Stimulated activated effector memory CD8-positive, alpha-beta T cell treated with anti-CD3 and anti-CD28 coated beads, Interleukin-12 subunit alpha, Interleukin-12 subunit beta, amount 100 ng/mL, for 72 hours (primary cell): ENCODE measurements at regions not wholly inside any gene's neighbourhood (a gene's known extent, or its start where the extent isn't known, plus 50 kb on each side); places are given as distances from the start of the nearest gene placed in this dataset.

Experiments
- ATAC-seq: fragments of 150-1000 bp; cut with Tn5 transposase; 2 replicates; pipeline ENCODE4 v1.10.0; 2021
- DNase-seq, 2 donors: peaks; one replicate each; pipeline ENCODE4 v3.0.0; 2021 to 2022; ENCODE audit warnings: low spot score in 2 of 2
- H3K27ac Mint-ChIP-seq: one replicate; pipeline ENCODE4 v1.8.0; 2022; ENCODE audit warnings: mild to moderate bottlenecking, mixed read lengths
- H3K36me3 Mint-ChIP-seq: one replicate; pipeline ENCODE4 v1.8.0; 2022; ENCODE audit warnings: mild to moderate bottlenecking, mixed read lengths
- H3K4me1 Mint-ChIP-seq: one replicate; pipeline ENCODE4 v1.8.0; 2022; ENCODE audit warnings: mixed read lengths
- H3K4me3 Mint-ChIP-seq: one replicate; pipeline ENCODE4 v1.8.0; 2022; ENCODE audit warnings: mild to moderate bottlenecking, mixed read lengths
- H3K9me3 Mint-ChIP-seq: one replicate; pipeline ENCODE4 v1.8.0; 2022; ENCODE audit warnings: mixed read lengths

GRCh38 chr1:82226186-82226505 lies 425.4 kb downstream of the ADGRL2 start:
- ATAC-seq (no peak), DNase-seq (no peak)
- H3K4me1 Mint-ChIP-seq = no peaks in the 10 kb centered on the region
- H3K36me3 Mint-ChIP-seq = no peaks in the 10 kb centered on the region
- H3K4me3 Mint-ChIP-seq = no peak overlapping the region
- H3K9me3 Mint-ChIP-seq = peaks cover 16% of the 10 kb centered on the region
- H3K27ac Mint-ChIP-seq = no peak overlapping the region

DNA sequence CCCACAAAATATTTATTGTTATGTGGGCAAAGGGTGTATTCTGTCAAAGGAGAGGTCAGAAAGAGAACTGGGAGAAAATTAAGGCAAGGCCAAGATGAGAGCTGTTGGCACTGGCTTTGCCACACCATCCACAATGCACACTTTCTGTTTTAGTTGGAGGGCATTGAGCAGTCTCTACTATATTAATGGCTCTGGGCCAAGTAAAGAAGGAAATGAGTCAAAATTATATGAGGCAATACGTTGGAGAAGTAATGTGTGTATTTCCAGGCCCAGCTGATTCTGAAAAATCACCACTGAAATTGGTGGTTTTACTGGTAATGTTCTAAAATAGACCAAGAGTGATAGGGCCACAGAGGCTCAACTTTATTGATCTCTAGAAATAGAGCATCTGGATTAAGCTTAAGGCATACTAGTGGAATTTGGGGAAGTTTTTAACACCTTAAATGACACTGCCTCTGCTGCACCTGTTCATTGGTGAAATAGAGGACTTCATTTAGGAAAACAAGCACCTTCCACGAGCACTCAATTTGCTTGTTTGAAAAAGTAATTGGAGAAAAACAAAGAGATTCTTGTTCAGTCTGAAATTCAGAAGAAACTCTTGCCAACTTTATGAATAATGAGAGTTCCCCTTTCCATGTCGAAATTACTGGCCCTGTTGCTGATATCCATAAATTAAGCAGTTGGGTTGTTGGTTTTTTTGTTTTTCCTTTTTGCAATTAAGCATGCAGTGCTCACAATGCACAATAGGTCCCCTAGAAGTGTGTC lies 424.9 kb downstream of the ADGRL2 start:
- peaks cover 16% of the 10 kb centered on the region for H3K9me3 Mint-ChIP-seq
- ATAC-seq (no peak), DNase-seq (no peak)
- no peaks in the 10 kb centered on the region for H3K4me1 Mint-ChIP-seq
- no peak overlapping the region for H3K4me3 Mint-ChIP-seq
- no peaks in the 10 kb centered on the region for H3K36me3 Mint-ChIP-seq
- no peak overlapping the region for H3K27ac Mint-ChIP-seq

GRCh38 chr1:82223091-82223490 lies 422.4 kb downstream of the ADGRL2 start:
- Mint-ChIP-seq H3K9me3 (peaks cover 12% of the 10 kb centered on the region), H3K4me3 (no peak overlapping the region), H3K27ac (no peak overlapping the region), H3K36me3 (no peaks in the 10 kb centered on the region), H3K4me1 (no peaks in the 10 kb centered on the region)
- DNase-seq = no peak
- no peak for ATAC-seq

DNA sequence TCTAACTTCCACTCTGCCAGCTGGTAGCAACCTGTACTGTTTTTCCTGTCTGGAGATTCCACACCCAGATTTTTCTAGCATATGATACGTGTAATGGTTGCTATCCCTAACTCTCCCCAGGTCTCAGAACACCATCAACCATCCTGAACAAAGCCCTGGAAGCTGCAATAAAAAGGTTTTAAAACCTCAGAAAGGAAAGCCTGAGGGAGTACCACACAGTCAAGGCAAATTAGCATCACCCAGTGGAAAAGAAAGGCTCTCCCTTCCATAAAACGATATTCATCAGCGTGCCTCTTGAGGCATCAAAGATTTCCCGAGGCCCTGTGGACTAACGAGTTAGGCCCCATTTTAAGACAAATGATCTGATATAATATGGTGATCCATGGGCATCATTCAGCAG lies 421.0 kb downstream of the ADGRL2 start:
- no peak overlapping the region for H3K27ac Mint-ChIP-seq
- H3K4me1 Mint-ChIP-seq = no peaks in the 10 kb centered on the region
- H3K4me3 Mint-ChIP-seq = no peak overlapping the region
- H3K9me3 Mint-ChIP-seq = peaks cover 9% of the 10 kb centered on the region
- no peak for ATAC-seq
- H3K36me3 Mint-ChIP-seq = no peaks in the 10 kb centered on the region
- DNase-seq = no peak

DNA sequence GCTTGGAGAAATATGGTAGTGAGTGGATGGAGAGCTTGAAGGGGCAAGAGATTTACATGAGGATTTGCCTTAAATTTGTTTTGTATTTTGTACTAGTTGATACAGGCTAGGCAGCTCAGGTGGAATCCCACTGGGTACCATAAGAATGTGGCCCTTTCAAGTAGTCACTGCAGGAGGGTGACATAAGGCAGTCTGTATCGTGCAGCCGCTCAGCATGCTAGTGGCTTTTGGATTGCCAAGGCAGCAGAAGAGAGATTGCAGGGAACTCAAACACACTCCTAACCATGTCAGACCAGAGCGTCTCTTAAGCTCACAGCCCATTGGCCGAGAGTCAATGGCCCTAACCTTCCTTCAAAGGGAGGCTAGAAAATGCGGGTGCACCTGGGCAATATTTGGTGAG lies 420.0 kb downstream of the ADGRL2 start:
- no peak for DNase-seq
- Mint-ChIP-seq H3K4me3 (no peak overlapping the region), H3K4me1 (no peaks in the 10 kb centered on the region), H3K9me3 (peaks cover 9% of the 10 kb centered on the region), H3K36me3 (no peaks in the 10 kb centered on the region), H3K27ac (no peak overlapping the region)
- ATAC-seq = no peak

DNA sequence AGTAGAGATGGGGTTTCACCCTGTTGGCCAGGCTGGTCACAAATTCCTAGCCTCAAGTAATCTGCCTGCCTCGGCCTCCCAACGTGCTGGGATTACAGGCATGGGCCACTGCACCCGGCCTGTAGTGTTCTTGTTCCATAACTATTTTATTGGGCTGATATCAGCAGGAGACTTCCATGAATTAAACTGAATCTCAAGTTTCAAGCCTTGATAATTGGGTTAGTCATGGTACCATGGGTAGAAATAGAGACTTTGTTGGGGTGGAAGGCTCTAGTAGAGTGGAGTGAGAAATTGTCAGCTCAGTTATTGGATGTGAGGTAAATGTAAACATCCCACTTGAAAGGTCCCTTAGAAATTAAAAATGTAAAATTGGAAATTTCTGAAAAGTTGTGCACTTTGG lies 419.1 kb downstream of the ADGRL2 start:
- ATAC-seq (no peak), DNase-seq (no peak)
- peaks cover 13% of the 10 kb centered on the region for H3K9me3 Mint-ChIP-seq
- H3K4me3 Mint-ChIP-seq = no peak overlapping the region
- no peaks in the 10 kb centered on the region for H3K4me1 Mint-ChIP-seq
- H3K36me3 Mint-ChIP-seq = no peaks in the 10 kb centered on the region
- H3K27ac Mint-ChIP-seq = no peak overlapping the region

GRCh38 chr1:82218846-82219245 lies 418.1 kb downstream of the ADGRL2 start:
- peaks cover 18% of the 10 kb centered on the region for H3K9me3 Mint-ChIP-seq
- no peaks in the 10 kb centered on the region for H3K36me3 Mint-ChIP-seq
- no peaks in the 10 kb centered on the region for H3K4me1 Mint-ChIP-seq
- DNase-seq (no peak), ATAC-seq (no peak)
- no peak overlapping the region for H3K4me3 Mint-ChIP-seq
- H3K27ac Mint-ChIP-seq = no peak overlapping the region

DNA sequence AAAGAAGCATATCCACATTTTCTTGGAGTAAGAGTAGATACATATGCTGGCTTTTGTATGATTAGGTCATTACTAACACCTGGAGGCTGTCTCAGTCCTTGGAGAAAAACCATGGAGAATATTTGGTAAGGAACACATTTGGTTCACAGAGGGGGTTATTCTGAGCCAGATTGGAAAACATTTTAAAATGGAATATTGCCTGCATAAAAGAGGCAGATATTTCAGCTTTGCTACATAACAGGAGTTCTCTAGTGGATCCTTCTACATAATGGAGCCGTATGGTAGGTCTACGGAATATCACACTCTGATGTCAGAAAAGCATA lies 415.1 kb downstream of the ADGRL2 start:
- Mint-ChIP-seq H3K4me3 (no peak overlapping the region), H3K9me3 (peaks cover 17% of the 10 kb centered on the region), H3K36me3 (no peaks in the 10 kb centered on the region), H3K4me1 (no peaks in the 10 kb centered on the region), H3K27ac (no peak overlapping the region)
- ATAC-seq (no peak), DNase-seq (no peak)

GRCh38 chr1:82215056-82215852 lies 414.5 kb downstream of the ADGRL2 start:
- ATAC-seq (no peak), DNase-seq (no peak)
- H3K36me3 Mint-ChIP-seq = no peaks in the 10 kb centered on the region
- H3K27ac Mint-ChIP-seq = no peak overlapping the region
- H3K4me3 Mint-ChIP-seq = no peak overlapping the region
- H3K4me1 Mint-ChIP-seq = no peaks in the 10 kb centered on the region
- H3K9me3 Mint-ChIP-seq = peaks cover 13% of the 10 kb centered on the region

- H3K4me3 Mint-ChIP-seq = no peak overlapping the region
- H3K9me3 Mint-ChIP-seq = peaks cover 13% of the 10 kb centered on the region
- H3K4me1 Mint-ChIP-seq = no peaks in the 10 kb centered on the region
- H3K36me3 Mint-ChIP-seq = no peaks in the 10 kb centered on the region
- no peak for ATAC-seq
- DNase-seq = no peak
- no peak overlapping the region for H3K27ac Mint-ChIP-seq
These were observed 413.9 kb downstream of the ADGRL2 start for GRCh38 chr1:82214606-82215005.

DNA sequence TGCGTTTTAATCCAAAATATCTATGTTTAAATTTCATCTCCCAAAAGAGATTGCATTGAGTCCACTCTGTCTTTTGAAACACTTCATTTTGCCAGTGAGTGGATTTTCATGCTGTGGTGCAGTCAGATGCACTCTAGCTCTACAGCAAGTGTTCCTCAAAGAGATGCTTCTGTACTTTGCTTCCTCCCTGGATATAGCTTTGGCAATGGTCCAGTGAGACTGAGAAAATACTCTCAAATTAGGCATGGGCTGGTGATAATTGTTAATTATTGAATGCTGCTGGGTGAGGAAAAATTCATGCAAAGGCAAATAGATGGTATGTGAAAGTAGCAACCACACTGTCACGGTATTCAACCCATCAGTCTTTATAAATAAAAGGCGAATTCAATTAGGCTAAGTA lies 396.9 kb downstream of the ADGRL2 start:
- Mint-ChIP-seq H3K36me3 (no peaks in the 10 kb centered on the region), H3K27ac (no peak overlapping the region), H3K4me1 (no peaks in the 10 kb centered on the region), H3K4me3 (no peak overlapping the region), H3K9me3 (peaks cover 6% of the 10 kb centered on the region)
- DNase-seq = no peak
- no peak for ATAC-seq

DNA sequence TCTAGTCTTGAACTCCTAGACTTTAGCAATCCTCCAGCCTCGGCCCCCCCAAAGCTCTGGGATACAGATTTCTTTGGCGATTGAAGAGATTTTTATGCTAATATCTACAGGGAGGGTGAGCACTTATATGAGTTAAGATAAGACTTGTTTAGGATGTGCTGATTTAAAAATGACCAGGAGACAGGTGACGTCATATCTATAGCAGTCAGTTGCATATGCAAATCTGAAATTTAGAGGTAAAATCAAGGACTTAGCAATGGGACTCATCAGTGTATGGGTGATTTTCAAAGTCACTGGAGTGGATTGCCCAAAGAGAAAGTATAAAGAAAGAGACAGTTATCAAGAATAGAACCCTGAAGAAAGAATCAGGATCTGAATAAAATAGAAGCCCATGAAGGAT lies 394.5 kb downstream of the ADGRL2 start:
- Mint-ChIP-seq H3K9me3 (peaks cover 8% of the 10 kb centered on the region), H3K4me3 (no peak overlapping the region), H3K4me1 (no peaks in the 10 kb centered on the region), H3K27ac (no peak overlapping the region), H3K36me3 (no peaks in the 10 kb centered on the region)
- ATAC-seq (no peak), DNase-seq (no peak)

GRCh38 chr1:82185084-82185483 lies 384.4 kb downstream of the ADGRL2 start:
- Mint-ChIP-seq H3K4me1 (no peaks in the 10 kb centered on the region), H3K9me3 (no peaks in the 10 kb centered on the region), H3K27ac (no peak overlapping the region), H3K36me3 (no peaks in the 10 kb centered on the region), H3K4me3 (no peak overlapping the region)
- no peak for ATAC-seq
- no peak for DNase-seq

GRCh38 chr1:82181846-82182245 lies 381.1 kb downstream of the ADGRL2 start:
- no peak for DNase-seq
- Mint-ChIP-seq H3K4me3 (no peak overlapping the region), H3K9me3 (peaks cover 6% of the 10 kb centered on the region), H3K27ac (no peak overlapping the region), H3K4me1 (no peaks in the 10 kb centered on the region), H3K36me3 (no peaks in the 10 kb centered on the region)
- ATAC-seq = no peak

- ATAC-seq = no peak
These were observed 378.4 kb downstream of the ADGRL2 start for GRCh38 chr1:82179131-82179530.

GRCh38 chr1:82177192-82177591 lies 376.5 kb downstream of the ADGRL2 start:
- Mint-ChIP-seq H3K4me3 (no peak overlapping the region), H3K4me1 (no peaks in the 10 kb centered on the region), H3K9me3 (peaks cover 18% of the 10 kb centered on the region), H3K36me3 (no peaks in the 10 kb centered on the region), H3K27ac (no peak overlapping the region)
- no peak for ATAC-seq
- DNase-seq = no peak

More at GRCh38 chr1:82179131-82179530, 378.4 kb downstream of the ADGRL2 start:
- Mint-ChIP-seq H3K4me1 (no peaks in the 10 kb centered on the region), H3K36me3 (no peaks in the 10 kb centered on the region), H3K9me3 (peaks cover 9% of the 10 kb centered on the region), H3K27ac (no peak overlapping the region), H3K4me3 (no peak overlapping the region)
- DNase-seq = no peak
